UCSD-AML1 (cell line): ENCODE measurements at regions not wholly inside any gene's neighbourhood (a gene's known extent, or its start where the extent isn't known, plus 50 kb on each side); places are given as distances from the start of the nearest gene placed in this dataset.

ENCODE experiments used
- DNase-seq: peaks from one replicate; lab custom pipeline; 2025; ENCODE audit not compliant: unreplicated experiment; lab: John Stamatoyannopoulos, UW

GRCh38 chr2:173855661-173856060 lies 109.5 kb downstream of the SP3 start:
- DNase-seq: no peak
